ENCODE measurements at regions not wholly inside any gene's neighbourhood (a gene's known extent, or its start where the extent isn't known, plus 50 kb on each side); places are given as distances from the start of the nearest gene placed in this dataset.

- peaks cover 9 to 15% of the 10 kb centered on the region in 2 experiments for H3K9me3 Mint-ChIP-seq
- H3K18ac ChIP-seq (ENCODE audit: insufficient read length, low read depth, low read length), result no peak overlapping the region
- no peak overlapping the region for H3K23ac ChIP-seq (ENCODE audit: insufficient read length, low read depth, low read length)
- H2AK5ac ChIP-seq (ENCODE audit: insufficient read length, low read length), result no peak overlapping the region
- no peak overlapping the region for H3T11ph ChIP-seq (ENCODE audit: low read length)
- no peak overlapping the region for H3K9ac ChIP-seq (ENCODE audit: extremely low read depth, insufficient read length, low read length)
- no peak overlapping the region for H3K4me3 Mint-ChIP-seq
- H3K23me2 ChIP-seq (ENCODE audit: insufficient read length, low read depth, low read length, poor library complexity, severe bottlenecking), result no peaks in the 10 kb centered on the region
- no peak overlapping the region for H2BK15ac ChIP-seq (ENCODE audit: low read depth, low read length)
- H2BK20ac ChIP-seq (ENCODE audit: low read depth, low read length, poor library complexity, severe bottlenecking), result no peak overlapping the region
- no peaks in the 10 kb centered on the region for H3K79me1 ChIP-seq (ENCODE audit: insufficient read depth, low read depth, low read length, poor library complexity, severe bottlenecking)
- no peaks in the 10 kb centered on the region for H3K9me3 ChIP-seq (ENCODE audit: control insufficient read depth, low read depth, low read length)
- no peaks in the 10 kb centered on the region for H3K27me3 Mint-ChIP-seq (ENCODE audit: low read depth)
- no peak overlapping the region for H2BK12ac ChIP-seq (ENCODE audit: insufficient read length, low read depth, low read length)
- H4K20me1 ChIP-seq (ENCODE audit: control insufficient read depth, insufficient read depth, insufficient read length), result no peaks in the 10 kb centered on the region
- H4K8ac ChIP-seq (replicated peaks; ENCODE audit: insufficient read length, low read depth, low read length), result no peak overlapping the region
- no peak for DNase-seq
- TF ChIP-seq, protein P1, sequence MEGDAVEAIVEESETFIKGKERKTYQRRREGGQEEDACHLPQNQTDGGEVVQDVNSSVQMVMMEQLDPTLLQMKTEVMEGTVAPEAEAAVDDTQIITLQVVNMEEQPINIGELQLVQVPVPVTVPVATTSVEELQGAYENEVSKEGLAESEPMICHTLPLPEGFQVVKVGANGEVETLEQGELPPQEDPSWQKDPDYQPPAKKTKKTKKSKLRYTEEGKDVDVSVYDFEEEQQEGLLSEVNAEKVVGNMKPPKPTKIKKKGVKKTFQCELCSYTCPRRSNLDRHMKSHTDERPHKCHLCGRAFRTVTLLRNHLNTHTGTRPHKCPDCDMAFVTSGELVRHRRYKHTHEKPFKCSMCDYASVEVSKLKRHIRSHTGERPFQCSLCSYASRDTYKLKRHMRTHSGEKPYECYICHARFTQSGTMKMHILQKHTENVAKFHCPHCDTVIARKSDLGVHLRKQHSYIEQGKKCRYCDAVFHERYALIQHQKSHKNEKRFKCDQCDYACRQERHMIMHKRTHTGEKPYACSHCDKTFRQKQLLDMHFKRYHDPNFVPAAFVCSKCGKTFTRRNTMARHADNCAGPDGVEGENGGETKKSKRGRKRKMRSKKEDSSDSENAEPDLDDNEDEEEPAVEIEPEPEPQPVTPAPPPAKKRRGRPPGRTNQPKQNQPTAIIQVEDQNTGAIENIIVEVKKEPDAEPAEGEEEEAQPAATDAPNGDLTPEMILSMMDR (conservative IDR thresholded peaks at IDR 0.05), result no peak
- H4K5ac ChIP-seq (ENCODE audit: insufficient read length, low read depth, low read length), result no peak overlapping the region
- H2AFZ ChIP-seq (ENCODE audit: low read length), result no peak overlapping the region
- no peak overlapping the region for H2BK120ac ChIP-seq (ENCODE audit: low read depth, low read length, poor library complexity, severe bottlenecking)
- no peak overlapping the region for H3K27ac ChIP-seq (ENCODE audit: insufficient read length, low read depth, low read length)
- WGBS (ENCODE audit: extremely low coverage, insufficient read length, low lambda C conversion rate), result no CpG with 5 or more reads among the region's 1 CpG
- no peak overlapping the region for H4K91ac ChIP-seq (ENCODE audit: insufficient read length, low read depth, low read length)
- no peaks in the 10 kb centered on the region for H3K4me1 ChIP-seq (ENCODE audit: insufficient read depth, low read length)
- no peaks in the 10 kb centered on the region for H3K27me3 ChIP-seq (ENCODE audit: insufficient read depth, low read length)
- no peak overlapping the region for H3K14ac ChIP-seq (ENCODE audit: insufficient read depth, low read length)
- H2BK5ac ChIP-seq (ENCODE audit: insufficient read length, low read length), result no peak overlapping the region
- peaks cover 0 to 3% of the 10 kb centered on the region in 2 experiments; a peak in 1 of 4 replicates for H3K4me1 Mint-ChIP-seq
- H3K79me2 ChIP-seq (ENCODE audit: insufficient read depth, low read length), result no peaks in the 10 kb centered on the region
- no peak overlapping the region for H3K4ac ChIP-seq (ENCODE audit: low read depth, low read length)
- H3K56ac ChIP-seq (ENCODE audit: insufficient read length, low read depth, low read length), result no peak overlapping the region
- no peak overlapping the region; a peak in 1 of 7 replicates for H3K27ac Mint-ChIP-seq
- H3K4me2 ChIP-seq (ENCODE audit: insufficient read depth, insufficient read length, low read length), result no peak overlapping the region
- peaks cover 17 to 21% (median 18%) of the 10 kb centered on the region in 3 experiments for H3K36me3 Mint-ChIP-seq (ENCODE audit: insufficient read depth in 1 of 3, low read depth in 3 of 3)
These were observed 607.4 kb upstream of the MBL2 start for GRCh38 chr10:53379956-53380355.
